Adrenal gland (tissue), 9 donors: ENCODE measurements at regions not wholly inside any gene's neighbourhood (a gene's known extent, or its start where the extent isn't known, plus 50 kb on each side); places are given as distances from the start of the nearest gene placed in this dataset.
"Not testable (repeated sequence)": the region's sequence is repeated elsewhere in the genome, so short reads cannot be mapped to it uniquely, and the experiment has no call there.

ENCODE experiments used
- DNase-seq, 7 donors: peaks; one replicate each; pipeline ENCODE4 v3.0.0-alpha.2; 2019 to 2020
- H3K27ac ChIP-seq, 5 donors: fragments of 200-600 bp; sonication (generic) in 4 of 5; 1 replicate in 3 of 5; 2 replicates in 2 of 5; pipeline versions ENCODE4 v1.5.1 to v1.8.0; 2016 to 2020; ENCODE audit warnings: mild to moderate bottlenecking in 1 of 5
- H3K27me3 ChIP-seq: fragments of 200-600 bp; 2 replicates; pipeline ENCODE4 v1.8.0; 2021
- H3K36me3 ChIP-seq, 2 donors: fragments of 200-600 bp; replicated peaks in 1 of 2; 1 replicate in 1 of 2; 2 replicates in 1 of 2; pipeline versions ENCODE4 v1.5.1 to v1.8.0; 2018 to 2022
- H3K4me1 ChIP-seq, 2 donors: fragments of 200-600 bp; replicated peaks in 1 of 2; 1 replicate in 1 of 2; 2 replicates in 1 of 2; pipeline versions ENCODE4 v1.5.1 to v1.8.0; 2018 to 2021
- H3K4me3 ChIP-seq, 4 donors: fragments of 200-600 bp; sonication (generic) in 3 of 4; one replicate each; pipeline ENCODE4 v1.5.1; 2016 to 2018
- H3K9me3 ChIP-seq, 3 donors: fragments of 200-600 bp; sonication (generic) in 1 of 3; replicated peaks in 1 of 3; 1 replicate in 2 of 3; 2 replicates in 1 of 3; pipeline versions ENCODE4 v1.5.1 to v1.8.0; 2016 to 2021
- CTCF ChIP-seq, 6 experiments: fragments of 450-650 bp in 4 of 6; fragments of 200-600 bp in 2 of 6; sonication (generic) in 1 of 6; IDR thresholded peaks; 1 replicate in 5 of 6; 2 replicates in 1 of 6; pipeline versions ENCODE4 v1.5.1 to v1.8.0; 2016 to 2021; ENCODE audit warnings: antibody characterized with exemption in 6 of 6, mild to moderate bottlenecking in 2 of 6, moderate library complexity in 1 of 6
- POLR2A ChIP-seq, 2 donors: fragments of 450-650 bp; IDR thresholded peaks; one replicate each; pipeline ENCODE4 v1.6.1; 2017; ENCODE audit warnings: antibody characterized with exemption in 2 of 2, mild to moderate bottlenecking in 2 of 2, moderate library complexity in 1 of 2
- WGBS, 4 donors: extraction: QIAGEN DNeasy Blood & Tissue Kit in 2 of 4; methylation state at CpG; one replicate each; pipeline versions ENCODE4 v1.1.5 to v1.1.7; 2013 to 2017; 5-methylcytosine and 5-hydroxymethylcytosine counted together
- intact Hi-C, 2 donors: fragments of 100-400 bp; cut with DNase I; formaldehyde crosslinking; loops; one replicate each; pipeline versions ENCODE4 v1.14.1 to v1.15.0; 2022 to 2023
- donor health status: healthy with polysubstance abuse.
- donor health status: Bipolar disorder and iron deficiency.
- donor health status: DM: yes; HTN: yes; CAD: no.
- donor health status: DM: no; HTN: no; CAD: no.
- donor health status: DM: no; HTN: no; CAD: no.

DNA sequence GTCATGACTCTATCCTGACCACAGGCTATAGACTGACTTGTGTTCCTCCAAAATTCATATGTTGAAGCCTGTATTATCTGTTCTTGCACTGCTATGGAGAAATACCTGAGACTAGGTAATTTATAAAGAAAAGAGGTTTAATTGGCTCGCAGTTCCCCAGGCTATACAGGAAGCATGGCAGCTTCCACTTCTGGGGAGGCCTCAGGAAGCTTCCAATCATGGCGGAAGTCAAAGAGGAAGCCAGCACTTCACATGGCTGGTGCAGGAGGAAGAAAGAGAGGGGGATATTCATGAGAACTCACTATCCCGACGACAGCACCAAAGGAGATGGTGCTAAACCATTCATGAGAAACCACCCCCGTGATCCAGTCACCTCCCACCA is 84.3 kb upstream of the KDM7A start:
- DNase-seq: no peak

DNA sequence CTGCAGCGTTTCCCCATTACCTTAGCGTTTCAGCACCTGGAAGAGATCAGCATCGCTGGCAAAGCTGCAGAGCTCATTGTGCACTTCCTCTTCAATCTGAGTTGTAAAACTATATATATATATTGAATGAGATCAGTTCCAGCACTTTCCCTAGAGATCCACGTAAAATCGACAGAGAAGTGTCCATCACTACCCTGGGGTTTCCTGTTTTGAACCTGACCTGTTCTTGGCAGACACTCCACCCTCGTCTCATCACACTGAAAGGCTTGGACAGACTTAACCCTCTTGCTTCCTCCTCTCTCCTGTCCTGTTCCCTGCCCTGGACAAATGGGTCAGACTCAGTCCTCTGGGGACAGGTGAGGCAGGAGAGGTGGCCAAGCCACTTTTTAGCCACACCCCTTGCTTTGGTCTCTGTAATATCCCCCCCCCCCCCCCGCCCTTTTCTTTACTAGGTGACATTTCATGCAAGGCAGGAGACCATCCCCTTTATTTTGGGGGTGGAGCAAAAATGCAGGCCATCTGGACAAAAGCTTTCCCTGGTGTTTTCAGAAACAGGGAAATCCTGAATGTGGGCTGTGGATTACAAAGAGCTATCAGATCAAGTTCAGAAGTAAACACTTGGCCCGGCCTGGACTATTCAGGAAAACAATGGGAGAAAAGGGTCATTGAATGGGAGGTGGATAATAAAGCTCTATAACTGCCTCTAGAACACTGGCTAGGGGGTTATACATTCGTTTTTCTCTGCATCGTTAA is 83.7 kb upstream of the KDM7A start:
- TF ChIP-seq CTCF (IDR thresholded peaks at IDR 0.05) (no peak), POLR2A (IDR thresholded peaks at IDR 0.05) (no peak)
- intact Hi-C loops: no loop called here
- Histone ChIP-seq H3K4me1 (no peaks in the 10 kb centered on the region), H3K27ac (no peak overlapping the region), H3K27me3 (no peaks in the 10 kb centered on the region), H3K36me3 (no peaks in the 10 kb centered on the region), H3K9me3 (no peaks in the 10 kb centered on the region), H3K4me3 (no peak overlapping the region)
- no peak for DNase-seq
- WGBS, 4 donors: 42 to 56% (median 49%) methylated on average over 10 of the region's 10 CpGs

More for the DNA sequence above, 84.3 kb upstream of the KDM7A start:
- Histone ChIP-seq H3K4me1 (no peaks in the 10 kb centered on the region), H3K4me3 (no peak overlapping the region), H3K27me3 (no peaks in the 10 kb centered on the region), H3K9me3 (no peaks in the 10 kb centered on the region), H3K27ac (no peak overlapping the region), H3K36me3 (no peaks in the 10 kb centered on the region)
- WGBS, 4 donors: 65 to 74% (median 70%) methylated on average over 5 of the region's 5 CpGs
- no peak for TF ChIP-seq CTCF (IDR thresholded peaks at IDR 0.05)
- TF ChIP-seq POLR2A (IDR thresholded peaks at IDR 0.05): no peak
- intact Hi-C loops: no loop called here

GRCh38 chr7:140257278-140257677 is 80.5 kb upstream of the KDM7A start:
- H3K36me3 ChIP-seq, H3K9me3 ChIP-seq, H3K4me1 ChIP-seq, intact Hi-C loops, H3K27ac ChIP-seq, H3K4me3 ChIP-seq, DNase-seq, H3K27me3 ChIP-seq: not testable (repeated sequence)
- 67 to 78% (median 72%) methylated on average over 3 of the region's 3 CpGs for WGBS, 4 donors

DNA sequence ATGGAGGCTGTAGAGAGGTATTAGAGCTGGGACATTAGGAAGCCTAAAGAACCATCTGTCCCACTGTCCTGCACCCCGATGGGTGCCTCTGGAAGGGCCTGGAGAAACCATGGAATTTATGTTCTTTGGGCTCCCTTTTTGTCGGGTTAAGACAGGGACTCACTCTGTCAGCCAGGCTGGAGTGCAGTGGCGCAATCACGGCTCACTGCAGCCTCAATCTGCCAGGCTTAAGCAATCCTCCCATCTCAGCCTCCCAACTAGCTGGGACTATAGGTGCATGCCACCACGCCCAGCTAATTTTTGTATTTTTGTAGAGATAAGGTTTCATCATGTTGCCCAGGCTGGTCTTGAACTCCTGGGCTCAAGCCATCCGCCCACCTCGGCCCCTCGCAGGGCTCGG is 78.2 kb upstream of the KDM7A start:
- DNase-seq, H3K36me3 ChIP-seq, H3K27ac ChIP-seq, H3K27me3 ChIP-seq, H3K9me3 ChIP-seq, intact Hi-C loops, H3K4me1 ChIP-seq, H3K4me3 ChIP-seq: not testable (repeated sequence)
- WGBS, 4 donors: 84 to 90% (median 85%) methylated on average over 9 of the region's 9 CpGs

- Histone ChIP-seq H3K27ac (no peak overlapping the region), H3K4me3 (no peak overlapping the region), H3K36me3 (no peaks in the 10 kb centered on the region), H3K27me3 (no peaks in the 10 kb centered on the region), H3K4me1 (no peaks in the 10 kb centered on the region), H3K9me3 (no peaks in the 10 kb centered on the region)
- no peak for TF ChIP-seq POLR2A (IDR thresholded peaks at IDR 0.05)
- TF ChIP-seq CTCF (IDR thresholded peaks at IDR 0.05): no peak
- intact Hi-C loops: no loop called here
- WGBS, 4 donors: 67 to 85% (median 76%) methylated on average over 3 of the region's 3 CpGs
- no peak for DNase-seq
Observed at GRCh38 chr7:140249036-140249806, 72.4 kb upstream of the KDM7A start.
